ENCODE measurements at regions not wholly inside any gene's neighbourhood (a gene's known extent, or its start where the extent isn't known, plus 50 kb on each side); places are given as distances from the start of the nearest gene placed in this dataset.

GRCh38 chr16:64749346-64749745 lies 372.5 kb downstream of the CDH11 start:
- TF ChIP-seq POLR2A (IDR thresholded peaks at IDR 0.05): no peak
- no peak for TF ChIP-seq CTCF (IDR thresholded peaks at IDR 0.05)
